ENCODE measurements at regions not wholly inside any gene's neighbourhood (a gene's known extent, or its start where the extent isn't known, plus 50 kb on each side); places are given as distances from the start of the nearest gene placed in this dataset.

GRCh38 chr15:69704700-69705099 lies 252.1 kb downstream of the RPLP1 start:
- no peak for DNase-seq

More at GRCh38 chr15:69704700-69705099, 252.1 kb downstream of the RPLP1 start:
- Histone ChIP-seq H4K20me1 (ENCODE audit: insufficient read depth) (no peaks in the 10 kb centered on the region), H2AFZ (ENCODE audit: low read depth) (no peak overlapping the region), H3K36me3 (replicated peaks in 1 of 2; ENCODE audit: control insufficient read depth in 1 of 2, insufficient read depth in 2 of 2, low read length in 1 of 2) (no peaks in the 10 kb centered on the region), H3K27me3 (ENCODE audit: insufficient read depth) (no peaks in the 10 kb centered on the region; the same call in 1 of the 2 replicates), H3K9ac (no peak overlapping the region), H3K4me1 (ENCODE audit: control insufficient read depth in 1 of 2, insufficient read depth in 2 of 2, low read depth in 1 of 2, low read length in 1 of 2) (no peaks in the 10 kb centered on the region), H3K4me2 (no peak overlapping the region), H3K4me3 (ENCODE audit: low read depth in 2 of 2, low read length in 1 of 2) (no peak overlapping the region), H3K79me2 (ENCODE audit: insufficient read depth) (no peaks in the 10 kb centered on the region), H3K9me3 (no peaks in the 10 kb centered on the region), H3K27ac (ENCODE audit: low read depth in 2 of 2, low read length in 1 of 2) (no peak overlapping the region), H3K9me2 (no peaks in the 10 kb centered on the region), H3F3A (replicated peaks; ENCODE audit: insufficient read depth) (no peaks in the 10 kb centered on the region)
- WGBS (ENCODE audit: low lambda C conversion rate), result 55% methylated on average over 4 of the region's 4 CpGs
- CTCF ChIA-PET, result interaction anchor here (0.8 kb wide), 1 partner anchor 9 kb away, joined by 3 read pairs; no protein-coding TSS in a partner anchor
- POLR2A ChIA-PET, result no interaction called here
- TF ChIP-seq, protein P1, sequence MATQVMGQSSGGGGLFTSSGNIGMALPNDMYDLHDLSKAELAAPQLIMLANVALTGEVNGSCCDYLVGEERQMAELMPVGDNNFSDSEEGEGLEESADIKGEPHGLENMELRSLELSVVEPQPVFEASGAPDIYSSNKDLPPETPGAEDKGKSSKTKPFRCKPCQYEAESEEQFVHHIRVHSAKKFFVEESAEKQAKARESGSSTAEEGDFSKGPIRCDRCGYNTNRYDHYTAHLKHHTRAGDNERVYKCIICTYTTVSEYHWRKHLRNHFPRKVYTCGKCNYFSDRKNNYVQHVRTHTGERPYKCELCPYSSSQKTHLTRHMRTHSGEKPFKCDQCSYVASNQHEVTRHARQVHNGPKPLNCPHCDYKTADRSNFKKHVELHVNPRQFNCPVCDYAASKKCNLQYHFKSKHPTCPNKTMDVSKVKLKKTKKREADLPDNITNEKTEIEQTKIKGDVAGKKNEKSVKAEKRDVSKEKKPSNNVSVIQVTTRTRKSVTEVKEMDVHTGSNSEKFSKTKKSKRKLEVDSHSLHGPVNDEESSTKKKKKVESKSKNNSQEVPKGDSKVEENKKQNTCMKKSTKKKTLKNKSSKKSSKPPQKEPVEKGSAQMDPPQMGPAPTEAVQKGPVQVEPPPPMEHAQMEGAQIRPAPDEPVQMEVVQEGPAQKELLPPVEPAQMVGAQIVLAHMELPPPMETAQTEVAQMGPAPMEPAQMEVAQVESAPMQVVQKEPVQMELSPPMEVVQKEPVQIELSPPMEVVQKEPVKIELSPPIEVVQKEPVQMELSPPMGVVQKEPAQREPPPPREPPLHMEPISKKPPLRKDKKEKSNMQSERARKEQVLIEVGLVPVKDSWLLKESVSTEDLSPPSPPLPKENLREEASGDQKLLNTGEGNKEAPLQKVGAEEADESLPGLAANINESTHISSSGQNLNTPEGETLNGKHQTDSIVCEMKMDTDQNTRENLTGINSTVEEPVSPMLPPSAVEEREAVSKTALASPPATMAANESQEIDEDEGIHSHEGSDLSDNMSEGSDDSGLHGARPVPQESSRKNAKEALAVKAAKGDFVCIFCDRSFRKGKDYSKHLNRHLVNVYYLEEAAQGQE (IDR thresholded peaks at IDR 0.05; ENCODE audit: low read depth, low read length), result no peak
- TF ChIP-seq RAD21 (IDR thresholded peaks at IDR 0.05; ENCODE audit: low read length) (no peak), RCOR1 (IDR thresholded peaks at IDR 0.05; ENCODE audit: low read length) (no peak), MXI1 (IDR thresholded peaks at IDR 0.05; ENCODE audit: low read depth, low read length) (no peak), RFX5 (IDR thresholded peaks at IDR 0.05; ENCODE audit: low read length) (no peak), POLR2AphosphoS5 (IDR thresholded peaks at IDR 0.05; ENCODE audit: low read depth, low read length) (no peak), JUND (IDR thresholded peaks at IDR 0.05) (no peak), EZH2phosphoT487 (IDR thresholded peaks at IDR 0.05; ENCODE audit: borderline replicate concordance, low read depth) (no peak), MAX (IDR thresholded peaks at IDR 0.05; ENCODE audit: low read depth) (no peak), USF1 (IDR thresholded peaks at IDR 0.05; ENCODE audit: borderline replicate concordance, low read depth) (no peak), YY1 (IDR thresholded peaks at IDR 0.05; ENCODE audit: low read depth) (no peak), MEF2A (IDR thresholded peaks at IDR 0.05; ENCODE audit: borderline replicate concordance, low read depth) (no peak), TEAD4 (IDR thresholded peaks at IDR 0.05; ENCODE audit: borderline replicate concordance, insufficient read depth) (no peak)
- TF ChIP-seq, protein P2, sequence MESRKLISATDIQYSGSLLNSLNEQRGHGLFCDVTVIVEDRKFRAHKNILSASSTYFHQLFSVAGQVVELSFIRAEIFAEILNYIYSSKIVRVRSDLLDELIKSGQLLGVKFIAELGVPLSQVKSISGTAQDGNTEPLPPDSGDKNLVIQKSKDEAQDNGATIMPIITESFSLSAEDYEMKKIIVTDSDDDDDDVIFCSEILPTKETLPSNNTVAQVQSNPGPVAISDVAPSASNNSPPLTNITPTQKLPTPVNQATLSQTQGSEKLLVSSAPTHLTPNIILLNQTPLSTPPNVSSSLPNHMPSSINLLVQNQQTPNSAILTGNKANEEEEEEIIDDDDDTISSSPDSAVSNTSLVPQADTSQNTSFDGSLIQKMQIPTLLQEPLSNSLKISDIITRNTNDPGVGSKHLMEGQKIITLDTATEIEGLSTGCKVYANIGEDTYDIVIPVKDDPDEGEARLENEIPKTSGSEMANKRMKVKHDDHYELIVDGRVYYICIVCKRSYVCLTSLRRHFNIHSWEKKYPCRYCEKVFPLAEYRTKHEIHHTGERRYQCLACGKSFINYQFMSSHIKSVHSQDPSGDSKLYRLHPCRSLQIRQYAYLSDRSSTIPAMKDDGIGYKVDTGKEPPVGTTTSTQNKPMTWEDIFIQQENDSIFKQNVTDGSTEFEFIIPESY (IDR thresholded peaks at IDR 0.05; ENCODE audit: borderline replicate concordance, low read depth), result no peak
- TF ChIP-seq, protein P3, sequence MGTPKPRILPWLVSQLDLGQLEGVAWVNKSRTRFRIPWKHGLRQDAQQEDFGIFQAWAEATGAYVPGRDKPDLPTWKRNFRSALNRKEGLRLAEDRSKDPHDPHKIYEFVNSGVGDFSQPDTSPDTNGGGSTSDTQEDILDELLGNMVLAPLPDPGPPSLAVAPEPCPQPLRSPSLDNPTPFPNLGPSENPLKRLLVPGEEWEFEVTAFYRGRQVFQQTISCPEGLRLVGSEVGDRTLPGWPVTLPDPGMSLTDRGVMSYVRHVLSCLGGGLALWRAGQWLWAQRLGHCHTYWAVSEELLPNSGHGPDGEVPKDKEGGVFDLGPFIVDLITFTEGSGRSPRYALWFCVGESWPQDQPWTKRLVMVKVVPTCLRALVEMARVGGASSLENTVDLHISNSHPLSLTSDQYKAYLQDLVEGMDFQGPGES (IDR thresholded peaks at IDR 0.05; ENCODE audit: low read depth, low read length), result no peak
- TF ChIP-seq, protein P4, sequence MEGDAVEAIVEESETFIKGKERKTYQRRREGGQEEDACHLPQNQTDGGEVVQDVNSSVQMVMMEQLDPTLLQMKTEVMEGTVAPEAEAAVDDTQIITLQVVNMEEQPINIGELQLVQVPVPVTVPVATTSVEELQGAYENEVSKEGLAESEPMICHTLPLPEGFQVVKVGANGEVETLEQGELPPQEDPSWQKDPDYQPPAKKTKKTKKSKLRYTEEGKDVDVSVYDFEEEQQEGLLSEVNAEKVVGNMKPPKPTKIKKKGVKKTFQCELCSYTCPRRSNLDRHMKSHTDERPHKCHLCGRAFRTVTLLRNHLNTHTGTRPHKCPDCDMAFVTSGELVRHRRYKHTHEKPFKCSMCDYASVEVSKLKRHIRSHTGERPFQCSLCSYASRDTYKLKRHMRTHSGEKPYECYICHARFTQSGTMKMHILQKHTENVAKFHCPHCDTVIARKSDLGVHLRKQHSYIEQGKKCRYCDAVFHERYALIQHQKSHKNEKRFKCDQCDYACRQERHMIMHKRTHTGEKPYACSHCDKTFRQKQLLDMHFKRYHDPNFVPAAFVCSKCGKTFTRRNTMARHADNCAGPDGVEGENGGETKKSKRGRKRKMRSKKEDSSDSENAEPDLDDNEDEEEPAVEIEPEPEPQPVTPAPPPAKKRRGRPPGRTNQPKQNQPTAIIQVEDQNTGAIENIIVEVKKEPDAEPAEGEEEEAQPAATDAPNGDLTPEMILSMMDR (IDR thresholded peaks at IDR 0.05), result no peak

Measured in SK-N-SH (cell line).